ENCODE measurements at regions not wholly inside any gene's neighbourhood (a gene's known extent, or its start where the extent isn't known, plus 50 kb on each side); places are given as distances from the start of the nearest gene placed in this dataset.

GRCh38 chr13:107765724-107766401 is 449.5 kb downstream of the LIG4 start:
- ChIA-PET POLR2A (no interaction called here), CTCF (ENCODE audit: low intra/inter-chr PET ratio) (no interaction called here)
- Histone ChIP-seq H3K36me3 (ENCODE audit: control insufficient read depth, insufficient read depth, low read length) (no peaks in the 10 kb centered on the region), H3K4me2 (ENCODE audit: insufficient read depth, low read length) (no peak overlapping the region), H4K20me1 (replicated peaks; ENCODE audit: control insufficient read depth, insufficient read depth, low read length) (no peaks in the 10 kb centered on the region), H3K79me2 (ENCODE audit: control insufficient read depth, insufficient read depth, low read length) (no peaks in the 10 kb centered on the region), H3K9me3 (replicated peaks; ENCODE audit: control insufficient read depth, insufficient read depth, low read depth, low read length) (no peaks in the 10 kb centered on the region), H3K4me3 (no peak overlapping the region), H3K27ac (ENCODE audit: extremely low read depth, low read depth, low read length) (no peak overlapping the region), H3K27me3 (ENCODE audit: control insufficient read depth in 2 of 2, insufficient read depth in 2 of 2, low read length in 2 of 2) (no peaks in the 10 kb centered on the region), H3K9me1 (ENCODE audit: control insufficient read depth, insufficient read depth, low read length) (no peaks in the 10 kb centered on the region), H3K9ac (ENCODE audit: insufficient read depth in 1 of 2, low read depth in 2 of 2, low read length in 2 of 2) (no peak overlapping the region), H3K4me1 (replicated peaks in 1 of 2; ENCODE audit: control insufficient read depth in 2 of 2, insufficient read depth in 2 of 2, low read length in 2 of 2) (no peaks in the 10 kb centered on the region), H2AFZ (ENCODE audit: low read depth, low read length) (no peak overlapping the region)
- intact Hi-C loops (cut with micrococcal nuclease) (no loop called here), in situ Hi-C loops (cut with MboI) (no loop called here)
- ATAC-seq (no peak), FAIRE-seq (no peak), DNase-seq (ENCODE audit: extremely low read depth in 1 of 4, low spot score in 3 of 4) (no peak)
- WGBS (ENCODE audit: insufficient coverage, low coverage, missing lambda C conversion rate) = 0% methylated on average over 6 of the region's 6 CpGs
- TF ChIP-seq ZNF12 (CRISPR knock-in tag; IDR thresholded peaks at IDR 0.05) (no peak), ELF1 (tag; IDR thresholded peaks at IDR 0.05) (no peak), FOXJ2 (tag; IDR thresholded peaks at IDR 0.05) (no peak), ZNF583 (CRISPR knock-in tag; IDR thresholded peaks at IDR 0.05) (no peak), HDAC8 (tag; IDR thresholded peaks at IDR 0.05) (no peak), HBP1 (CRISPR knock-in tag; IDR thresholded peaks at IDR 0.05) (no peak), CHD4 (IDR thresholded peaks at IDR 0.05; ENCODE audit: insufficient read depth, insufficient replicate concordance, low read depth, low read length, poor library complexity, severe bottlenecking) (no peak), ZFP30 (CRISPR knock-in tag; IDR thresholded peaks at IDR 0.05; ENCODE audit: borderline replicate concordance) (no peak), KLF16 (IDR thresholded peaks at IDR 0.05) (no peak)
- BruUV-seq (replicated peaks) = no TSS peak

All from K562 (cell line).